SU-DHL-6 (cell line): ENCODE measurements at regions not wholly inside any gene's neighbourhood (a gene's known extent, or its start where the extent isn't known, plus 50 kb on each side); places are given as distances from the start of the nearest gene placed in this dataset.

Experiments used
- EZH2phosphoT487 ChIP-seq: fragments of 200-600 bp; sonication (generic), shearing (Covaris generic); conservative IDR thresholded peaks from 2 replicates; pipeline ENCODE4 v1.6.1; 2018; ENCODE audit warnings: mild to moderate bottlenecking, antibody characterized with exemption, low read length, moderate library complexity, mixed read lengths
- TF ChIP-seq, protein P1 (sequence below): fragments of 200-600 bp; sonication (generic); IDR thresholded peaks from one replicate; pipeline ENCODE4 v1.5.1; 2017; ENCODE audit warnings: antibody characterized with exemption, mild to moderate bottlenecking, low read length, moderate library complexity; ENCODE audit not compliant: insufficient read depth, poor library complexity, severe bottlenecking

DNA sequence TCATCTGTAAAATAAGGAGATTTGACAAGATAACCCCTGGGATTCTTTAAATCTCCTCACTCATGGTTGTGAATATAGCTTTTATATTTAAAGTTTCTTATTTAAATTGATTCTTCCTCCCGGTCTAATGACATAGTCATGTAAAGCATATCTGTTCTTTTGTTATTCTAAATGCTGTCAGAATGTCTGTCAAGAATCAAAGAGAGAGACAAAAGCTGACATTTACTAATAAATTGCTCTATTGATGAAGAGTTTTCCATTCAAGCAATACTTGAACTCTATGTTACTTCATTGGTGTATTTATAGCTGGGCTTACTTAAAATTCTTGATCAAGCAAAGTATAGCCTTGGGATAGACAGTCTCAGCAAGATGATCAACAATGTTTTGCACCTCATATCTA lies 865.8 kb downstream of the TBC1D32 start:
- TF ChIP-seq, protein P1, sequence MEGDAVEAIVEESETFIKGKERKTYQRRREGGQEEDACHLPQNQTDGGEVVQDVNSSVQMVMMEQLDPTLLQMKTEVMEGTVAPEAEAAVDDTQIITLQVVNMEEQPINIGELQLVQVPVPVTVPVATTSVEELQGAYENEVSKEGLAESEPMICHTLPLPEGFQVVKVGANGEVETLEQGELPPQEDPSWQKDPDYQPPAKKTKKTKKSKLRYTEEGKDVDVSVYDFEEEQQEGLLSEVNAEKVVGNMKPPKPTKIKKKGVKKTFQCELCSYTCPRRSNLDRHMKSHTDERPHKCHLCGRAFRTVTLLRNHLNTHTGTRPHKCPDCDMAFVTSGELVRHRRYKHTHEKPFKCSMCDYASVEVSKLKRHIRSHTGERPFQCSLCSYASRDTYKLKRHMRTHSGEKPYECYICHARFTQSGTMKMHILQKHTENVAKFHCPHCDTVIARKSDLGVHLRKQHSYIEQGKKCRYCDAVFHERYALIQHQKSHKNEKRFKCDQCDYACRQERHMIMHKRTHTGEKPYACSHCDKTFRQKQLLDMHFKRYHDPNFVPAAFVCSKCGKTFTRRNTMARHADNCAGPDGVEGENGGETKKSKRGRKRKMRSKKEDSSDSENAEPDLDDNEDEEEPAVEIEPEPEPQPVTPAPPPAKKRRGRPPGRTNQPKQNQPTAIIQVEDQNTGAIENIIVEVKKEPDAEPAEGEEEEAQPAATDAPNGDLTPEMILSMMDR: no peak
- no peak for TF ChIP-seq EZH2phosphoT487
